Endothelial cell (in vitro differentiated cells): ENCODE measurements at regions not wholly inside any gene's neighbourhood (a gene's known extent, or its start where the extent isn't known, plus 50 kb on each side); places are given as distances from the start of the nearest gene placed in this dataset.

Experiments used
- DNase-seq: peaks from one replicate; pipeline ENCODE4 v3.0.0; 2021; ENCODE audit warnings: low spot score
- H3K27ac Mint-ChIP-seq: one replicate; pipeline ENCODE4 v1.8.0; 2021; ENCODE audit warnings: mixed read lengths, inconsistent platforms; ENCODE audit not compliant: unreplicated experiment
- H3K27me3 Mint-ChIP-seq: one replicate; pipeline ENCODE4 v1.8.0; 2021; ENCODE audit warnings: mild to moderate bottlenecking, moderate library complexity, mixed read lengths, inconsistent platforms; ENCODE audit not compliant: unreplicated experiment
- H3K36me3 Mint-ChIP-seq: one replicate; pipeline ENCODE4 v1.8.0; 2021; ENCODE audit warnings: mild to moderate bottlenecking, low read depth, mixed read lengths, inconsistent platforms; ENCODE audit not compliant: unreplicated experiment
- H3K4me1 Mint-ChIP-seq: one replicate; pipeline ENCODE4 v1.8.0; 2021; ENCODE audit warnings: mild to moderate bottlenecking, mixed read lengths, inconsistent platforms; ENCODE audit not compliant: unreplicated experiment
- H3K4me3 Mint-ChIP-seq: one replicate; pipeline ENCODE4 v1.8.0; 2021; ENCODE audit warnings: mild to moderate bottlenecking, mixed read lengths, inconsistent platforms; ENCODE audit not compliant: unreplicated experiment
- H3K9me3 Mint-ChIP-seq: one replicate; pipeline ENCODE4 v1.8.0; 2021; ENCODE audit warnings: mixed read lengths, inconsistent platforms; ENCODE audit not compliant: unreplicated experiment
- CTCF ChIP-seq: fragments of 200-600 bp; sonication (generic); IDR thresholded peaks from one replicate; pipeline ENCODE4 v1.5.0; 2021; ENCODE audit warnings: antibody characterized with exemption; ENCODE audit not compliant: unreplicated experiment

GRCh38 chr11:131064373-131064991 lies 148.2 kb upstream of the SNX19 start:
- Mint-ChIP-seq H3K27ac (no peak overlapping the region), H3K27me3 (peaks cover 3% of the 10 kb centered on the region), H3K4me1 (peaks cover 10% of the 10 kb centered on the region), H3K4me3 (no peak overlapping the region), H3K36me3 (no peaks in the 10 kb centered on the region), H3K9me3 (no peaks in the 10 kb centered on the region)
- peak; percentile 82 for DNase-seq
- peak; percentile 72 for TF ChIP-seq CTCF

GRCh38 chr11:131065435-131066413 lies 149.4 kb upstream of the SNX19 start:
- H3K4me3 Mint-ChIP-seq: no peak overlapping the region
- DNase-seq: no peak
- no peak overlapping the region for H3K27ac Mint-ChIP-seq
- H3K9me3 Mint-ChIP-seq: no peaks in the 10 kb centered on the region
- H3K4me1 Mint-ChIP-seq: peaks cover 10% of the 10 kb centered on the region
- TF ChIP-seq CTCF: no peak
- no peaks in the 10 kb centered on the region for H3K36me3 Mint-ChIP-seq
- peaks cover 3% of the 10 kb centered on the region for H3K27me3 Mint-ChIP-seq

- Mint-ChIP-seq H3K36me3 (no peaks in the 10 kb centered on the region), H3K4me3 (no peak overlapping the region), H3K27me3 (peaks cover 3% of the 10 kb centered on the region), H3K27ac (no peak overlapping the region), H3K4me1 (peaks cover 10% of the 10 kb centered on the region), H3K9me3 (no peaks in the 10 kb centered on the region)
- no peak for TF ChIP-seq CTCF
- no peak for DNase-seq
Observed at GRCh38 chr11:131066551-131066950, 150.3 kb upstream of the SNX19 start.

- no peaks in the 10 kb centered on the region for H3K36me3 Mint-ChIP-seq
- H3K9me3 Mint-ChIP-seq: no peaks in the 10 kb centered on the region
- DNase-seq: no peak
- H3K27ac Mint-ChIP-seq: no peak overlapping the region
- TF ChIP-seq CTCF: no peak
- no peaks in the 10 kb centered on the region for H3K4me1 Mint-ChIP-seq
- peaks cover 4% of the 10 kb centered on the region for H3K27me3 Mint-ChIP-seq
- H3K4me3 Mint-ChIP-seq: no peak overlapping the region
Observed at GRCh38 chr11:131070365-131070764, 154.1 kb upstream of the SNX19 start.

- H3K4me1 Mint-ChIP-seq: no peaks in the 10 kb centered on the region
- no peaks in the 10 kb centered on the region for H3K36me3 Mint-ChIP-seq
- H3K27me3 Mint-ChIP-seq: peaks cover 3% of the 10 kb centered on the region
- DNase-seq: no peak
- no peak overlapping the region for H3K27ac Mint-ChIP-seq
- H3K9me3 Mint-ChIP-seq: no peaks in the 10 kb centered on the region
- TF ChIP-seq CTCF: no peak
- H3K4me3 Mint-ChIP-seq: no peak overlapping the region
Observed at GRCh38 chr11:131073167-131073566, 156.9 kb upstream of the SNX19 start.
